Adrenal gland (tissue), 9 donors: ENCODE measurements at regions not wholly inside any gene's neighbourhood (a gene's known extent, or its start where the extent isn't known, plus 50 kb on each side); places are given as distances from the start of the nearest gene placed in this dataset.

Source experiments
- DNase-seq, 7 donors: peaks; one replicate each; pipeline ENCODE4 v3.0.0-alpha.2; 2019 to 2020
- H3K27ac ChIP-seq, 5 donors: fragments of 200-600 bp; sonication (generic) in 4 of 5; 1 replicate in 3 of 5; 2 replicates in 2 of 5; pipeline versions ENCODE4 v1.5.1 to v1.8.0; 2016 to 2020; ENCODE audit warnings: mild to moderate bottlenecking in 1 of 5
- H3K27me3 ChIP-seq: fragments of 200-600 bp; 2 replicates; pipeline ENCODE4 v1.8.0; 2021
- H3K36me3 ChIP-seq, 2 donors: fragments of 200-600 bp; replicated peaks in 1 of 2; 1 replicate in 1 of 2; 2 replicates in 1 of 2; pipeline versions ENCODE4 v1.5.1 to v1.8.0; 2018 to 2022
- H3K4me1 ChIP-seq, 2 donors: fragments of 200-600 bp; replicated peaks in 1 of 2; 1 replicate in 1 of 2; 2 replicates in 1 of 2; pipeline versions ENCODE4 v1.5.1 to v1.8.0; 2018 to 2021
- H3K4me3 ChIP-seq, 4 donors: fragments of 200-600 bp; sonication (generic) in 3 of 4; one replicate each; pipeline ENCODE4 v1.5.1; 2016 to 2018
- H3K9me3 ChIP-seq, 3 donors: fragments of 200-600 bp; sonication (generic) in 1 of 3; replicated peaks in 1 of 3; 1 replicate in 2 of 3; 2 replicates in 1 of 3; pipeline versions ENCODE4 v1.5.1 to v1.8.0; 2016 to 2021
- CTCF ChIP-seq, 6 experiments: fragments of 450-650 bp in 4 of 6; fragments of 200-600 bp in 2 of 6; sonication (generic) in 1 of 6; IDR thresholded peaks; 1 replicate in 5 of 6; 2 replicates in 1 of 6; pipeline versions ENCODE4 v1.5.1 to v1.8.0; 2016 to 2021; ENCODE audit warnings: antibody characterized with exemption in 6 of 6, mild to moderate bottlenecking in 2 of 6, moderate library complexity in 1 of 6
- POLR2A ChIP-seq, 2 donors: fragments of 450-650 bp; IDR thresholded peaks; one replicate each; pipeline ENCODE4 v1.6.1; 2017; ENCODE audit warnings: antibody characterized with exemption in 2 of 2, mild to moderate bottlenecking in 2 of 2, moderate library complexity in 1 of 2
- WGBS, 4 donors: extraction: QIAGEN DNeasy Blood & Tissue Kit in 2 of 4; methylation state at CpG; one replicate each; pipeline versions ENCODE4 v1.1.5 to v1.1.7; 2013 to 2017; 5-methylcytosine and 5-hydroxymethylcytosine counted together
- intact Hi-C, 2 donors: fragments of 100-400 bp; cut with DNase I; formaldehyde crosslinking; loops; one replicate each; pipeline versions ENCODE4 v1.14.1 to v1.15.0; 2022 to 2023
- donor health status: healthy with polysubstance abuse.
- donor health status: Bipolar disorder and iron deficiency.
- donor health status: DM: yes; HTN: yes; CAD: no.
- donor health status: DM: no; HTN: no; CAD: no.
- donor health status: DM: no; HTN: no; CAD: no.

- Histone ChIP-seq H3K27ac (no peak overlapping the region), H3K4me1 (no peaks in the 10 kb centered on the region), H3K9me3 (no peaks in the 10 kb centered on the region), H3K36me3 (no peaks in the 10 kb centered on the region), H3K27me3 (no peaks in the 10 kb centered on the region), H3K4me3 (no peak overlapping the region)
- TF ChIP-seq CTCF (IDR thresholded peaks at IDR 0.05) (no peak), POLR2A (IDR thresholded peaks at IDR 0.05) (no peak)
- intact Hi-C loops, result no loop called here
- DNase-seq, result no peak
Observed at GRCh38 chr20:12860619-12861247, 148.0 kb upstream of the SPTLC3 start.

GRCh38 chr20:12869669-12870068 is 139.1 kb upstream of the SPTLC3 start:
- H3K4me3 ChIP-seq, result no peak overlapping the region
- no peaks in the 10 kb centered on the region for H3K4me1 ChIP-seq
- no peak for DNase-seq
- intact Hi-C loops, result no loop called here
- H3K27me3 ChIP-seq, result no peaks in the 10 kb centered on the region
- TF ChIP-seq POLR2A (IDR thresholded peaks at IDR 0.05) (no peak), CTCF (IDR thresholded peaks at IDR 0.05) (no peak)
- no peaks in the 10 kb centered on the region for H3K36me3 ChIP-seq
- WGBS, 4 donors, result 76 to 80% (median 79%) methylated on average over 1 of the region's 1 CpG
- H3K27ac ChIP-seq, result no peak overlapping the region
- H3K9me3 ChIP-seq, result no peaks in the 10 kb centered on the region

GRCh38 chr20:12870588-12870987 is 138.2 kb upstream of the SPTLC3 start:
- intact Hi-C loops, result no loop called here
- WGBS, 4 donors, result 30 to 50% (median 38%) methylated on average over 2 of the region's 2 CpGs
- DNase-seq, result no peak
- no peak overlapping the region for H3K4me3 ChIP-seq
- no peaks in the 10 kb centered on the region for H3K4me1 ChIP-seq
- H3K27ac ChIP-seq, result no peak overlapping the region
- H3K36me3 ChIP-seq, result no peaks in the 10 kb centered on the region
- H3K27me3 ChIP-seq, result no peaks in the 10 kb centered on the region
- no peaks in the 10 kb centered on the region for H3K9me3 ChIP-seq
- TF ChIP-seq POLR2A (IDR thresholded peaks at IDR 0.05), result no peak
- TF ChIP-seq CTCF (IDR thresholded peaks at IDR 0.05), result no peak

GRCh38 chr20:12874933-12875332 is 133.8 kb upstream of the SPTLC3 start:
- Histone ChIP-seq H3K36me3 (no peaks in the 10 kb centered on the region), H3K9me3 (no peaks in the 10 kb centered on the region), H3K4me1 (no peaks in the 10 kb centered on the region), H3K27me3 (no peaks in the 10 kb centered on the region), H3K27ac (no peak overlapping the region), H3K4me3 (no peak overlapping the region)
- 77 to 92% (median 82%) methylated on average over 4 of the region's 4 CpGs for WGBS, 4 donors
- intact Hi-C loops, result no loop called here
- DNase-seq, result no peak
- TF ChIP-seq POLR2A (IDR thresholded peaks at IDR 0.05), result no peak
- no peak for TF ChIP-seq CTCF (IDR thresholded peaks at IDR 0.05)
